ENCODE measurements at regions not wholly inside any gene's neighbourhood (a gene's known extent, or its start where the extent isn't known, plus 50 kb on each side); places are given as distances from the start of the nearest gene placed in this dataset.

DNA sequence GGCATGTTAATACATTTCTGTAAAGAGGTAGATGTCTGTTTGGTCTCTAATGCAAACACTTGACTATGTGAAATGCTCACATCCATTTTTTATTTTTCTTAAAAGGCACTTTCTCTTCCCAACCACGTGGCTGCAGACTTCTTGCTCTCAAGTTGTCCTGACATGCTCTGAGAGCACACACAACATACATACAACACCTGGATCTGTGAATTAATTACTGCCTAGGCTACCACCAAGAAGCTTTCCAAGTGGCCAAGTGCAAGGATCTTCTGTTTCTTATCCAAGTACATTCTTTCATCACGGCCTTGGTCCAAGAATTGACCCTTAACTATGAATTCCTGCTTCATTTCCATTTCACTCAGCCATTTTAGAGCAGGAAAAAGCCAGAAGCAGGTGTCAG lies 110.8 kb downstream of the SPRY1 start:
- Mint-ChIP-seq H3K27ac (no peak overlapping the region), H3K27me3 (no peaks in the 10 kb centered on the region), H3K4me1 (peaks cover 11 to 19% of the 10 kb centered on the region in 2 donors), H3K36me3 (no peaks in the 10 kb centered on the region), H3K4me3 (no peak overlapping the region), H3K9me3 (no peaks in the 10 kb centered on the region)
- ATAC-seq (replicated peaks) (no peak), DNase-seq (no peak)

DNA sequence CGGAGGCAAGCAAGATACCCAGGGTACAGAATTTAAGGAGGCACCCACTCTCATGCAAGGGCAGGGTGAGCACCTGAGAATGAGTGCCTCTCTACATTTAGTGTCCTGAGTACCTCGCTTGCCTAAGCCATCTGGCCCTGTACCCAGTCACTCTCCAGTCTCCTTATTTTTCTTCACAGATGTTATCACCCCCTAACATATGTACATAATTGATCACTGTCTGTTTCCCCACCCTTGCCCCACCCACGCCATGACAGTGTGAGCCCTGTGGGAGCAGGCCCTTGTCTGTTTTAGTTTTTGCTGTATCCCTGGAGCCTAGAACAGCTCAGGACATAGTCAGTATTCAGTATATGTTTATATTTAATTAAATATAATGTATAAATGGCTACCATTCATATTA lies 113.6 kb downstream of the SPRY1 start:
- ATAC-seq (replicated peaks) (no peak), DNase-seq (no peak)
- H3K9me3 Mint-ChIP-seq = peaks cover 0 to 1% of the 10 kb centered on the region in 2 donors
- peaks cover 9 to 19% of the 10 kb centered on the region in 2 donors for H3K4me1 Mint-ChIP-seq
- no peak overlapping the region for H3K4me3 Mint-ChIP-seq
- no peaks in the 10 kb centered on the region for H3K36me3 Mint-ChIP-seq
- no peaks in the 10 kb centered on the region for H3K27me3 Mint-ChIP-seq
- no peak overlapping the region for H3K27ac Mint-ChIP-seq

DNA sequence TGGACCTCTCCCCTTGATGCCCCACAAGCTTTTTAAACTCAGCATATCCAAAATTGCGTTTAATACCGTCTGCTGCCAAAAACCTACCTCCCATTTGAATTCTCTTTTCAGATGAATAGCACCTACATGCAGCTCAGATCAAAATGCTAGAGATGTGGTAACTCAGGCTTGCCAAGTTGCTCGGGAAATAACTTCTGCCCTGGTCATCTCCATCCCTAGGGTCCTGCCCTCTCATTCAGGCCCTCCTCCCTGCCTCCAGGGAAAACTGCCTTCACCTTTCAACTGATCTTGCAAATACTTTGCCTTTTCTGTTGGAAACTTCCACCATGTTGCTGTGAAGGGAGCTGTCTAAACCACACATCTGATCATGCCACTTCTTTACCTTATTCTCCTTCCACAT lies 114.1 kb downstream of the SPRY1 start:
- no peaks in the 10 kb centered on the region for H3K36me3 Mint-ChIP-seq
- DNase-seq = no peak
- no peak overlapping the region for H3K27ac Mint-ChIP-seq
- no peak for ATAC-seq (replicated peaks)
- peaks cover 7 to 17% of the 10 kb centered on the region in 2 donors for H3K4me1 Mint-ChIP-seq
- H3K9me3 Mint-ChIP-seq = peaks cover 0 to 1% of the 10 kb centered on the region in 2 donors
- no peak overlapping the region for H3K4me3 Mint-ChIP-seq
- no peaks in the 10 kb centered on the region for H3K27me3 Mint-ChIP-seq

DNA sequence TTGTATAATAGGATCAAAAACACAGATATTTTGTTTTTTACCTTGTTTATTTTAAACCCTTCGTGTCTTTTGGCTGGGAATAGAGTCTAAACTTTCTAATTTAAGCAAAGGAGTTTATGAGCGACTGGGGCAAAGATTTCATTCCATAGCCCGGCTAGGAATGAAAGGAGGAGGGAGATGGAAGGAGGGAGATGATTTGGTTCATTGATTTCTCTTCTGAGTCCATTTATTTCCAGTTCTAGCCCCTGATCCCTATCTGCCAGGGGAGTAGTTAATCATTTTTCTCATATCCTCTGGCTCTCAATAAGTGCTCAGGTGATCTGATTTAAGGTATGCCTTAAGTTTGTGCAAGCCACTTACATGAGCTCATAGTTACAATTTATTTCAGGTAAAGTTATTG lies 120.0 kb downstream of the SPRY1 start:
- H3K27ac Mint-ChIP-seq = no peak overlapping the region
- H3K27me3 Mint-ChIP-seq = no peaks in the 10 kb centered on the region
- no peak overlapping the region for H3K4me3 Mint-ChIP-seq
- peaks cover 0 to 1% of the 10 kb centered on the region in 2 donors for H3K9me3 Mint-ChIP-seq
- ATAC-seq (replicated peaks) (no peak), DNase-seq (no peak)
- no peaks in the 10 kb centered on the region for H3K4me1 Mint-ChIP-seq
- H3K36me3 Mint-ChIP-seq = no peaks in the 10 kb centered on the region

DNA sequence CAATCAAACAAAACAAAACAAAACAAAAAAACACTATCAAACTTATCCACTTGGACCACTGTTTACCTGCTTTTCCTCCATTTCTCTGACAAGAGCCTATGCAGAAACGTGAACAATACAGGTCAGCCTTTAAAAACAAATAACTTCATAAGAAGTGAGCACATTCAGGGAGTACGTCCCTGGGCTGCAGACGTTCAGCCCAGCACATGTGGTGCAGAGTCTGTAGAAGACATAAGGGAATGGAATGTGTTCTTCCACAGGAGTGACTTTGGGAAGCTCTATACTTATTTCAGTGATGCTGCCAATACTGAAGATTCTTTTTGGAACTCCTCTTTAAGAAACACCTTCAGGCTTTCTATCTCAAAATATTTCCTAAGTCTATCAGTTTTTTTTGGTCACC lies 120.6 kb downstream of the SPRY1 start:
- H3K9me3 Mint-ChIP-seq = peaks cover 0 to 1% of the 10 kb centered on the region in 2 donors
- no peak overlapping the region for H3K4me3 Mint-ChIP-seq
- no peaks in the 10 kb centered on the region for H3K27me3 Mint-ChIP-seq
- no peak for ATAC-seq (replicated peaks)
- H3K36me3 Mint-ChIP-seq = no peaks in the 10 kb centered on the region
- no peaks in the 10 kb centered on the region for H3K4me1 Mint-ChIP-seq
- DNase-seq = no peak
- H3K27ac Mint-ChIP-seq = no peak overlapping the region

DNA sequence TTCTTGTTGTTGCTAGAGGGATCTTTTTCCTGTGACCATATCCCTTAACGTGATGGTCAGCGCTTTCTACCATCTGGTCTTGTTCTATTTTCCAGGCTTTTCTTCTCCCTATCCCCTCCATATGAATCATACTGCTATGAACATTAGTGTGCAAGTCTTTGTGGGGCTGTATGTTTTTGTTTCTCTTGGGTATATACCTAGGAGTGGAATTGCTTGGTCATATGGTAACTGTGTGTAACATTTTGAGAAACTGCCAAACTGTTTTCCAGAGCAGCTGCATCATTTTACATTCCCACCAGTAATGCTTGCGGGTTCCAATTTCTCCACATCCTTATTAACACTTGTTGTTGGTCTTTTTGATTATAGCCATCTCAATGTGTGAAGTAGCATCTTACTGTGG lies 121.4 kb downstream of the SPRY1 start:
- DNase-seq = no peak
- H3K9me3 Mint-ChIP-seq = no peaks in the 10 kb centered on the region
- no peaks in the 10 kb centered on the region for H3K36me3 Mint-ChIP-seq
- ATAC-seq (replicated peaks) = no peak
- H3K4me1 Mint-ChIP-seq = no peaks in the 10 kb centered on the region
- H3K27me3 Mint-ChIP-seq = no peaks in the 10 kb centered on the region
- H3K27ac Mint-ChIP-seq = no peak overlapping the region
- no peak overlapping the region for H3K4me3 Mint-ChIP-seq

DNA sequence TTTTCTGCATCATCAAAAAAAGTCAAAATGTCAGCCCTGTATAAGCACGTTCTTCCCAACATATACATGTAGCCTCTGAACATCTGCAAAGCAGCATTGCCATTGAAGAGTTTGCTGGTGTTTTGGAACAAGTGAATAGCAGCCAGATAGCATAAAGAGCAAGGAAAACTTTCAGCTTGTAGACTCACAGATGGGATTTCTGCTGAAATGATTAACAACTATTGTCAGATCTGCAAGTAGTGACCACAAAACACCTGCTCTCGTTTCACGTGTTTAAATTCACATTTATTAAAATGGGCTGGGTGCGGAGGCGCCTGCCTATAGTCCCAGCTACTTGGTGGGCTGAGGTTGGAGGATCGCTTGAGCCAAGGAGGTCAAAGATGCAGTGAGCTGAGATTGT lies 123.7 kb downstream of the SPRY1 start:
- no peak for ATAC-seq (replicated peaks)
- no peaks in the 10 kb centered on the region for H3K9me3 Mint-ChIP-seq
- no peak overlapping the region for H3K4me3 Mint-ChIP-seq
- no peak for DNase-seq
- no peaks in the 10 kb centered on the region for H3K36me3 Mint-ChIP-seq
- no peaks in the 10 kb centered on the region for H3K4me1 Mint-ChIP-seq
- H3K27ac Mint-ChIP-seq = no peak overlapping the region
- no peaks in the 10 kb centered on the region for H3K27me3 Mint-ChIP-seq

DNA sequence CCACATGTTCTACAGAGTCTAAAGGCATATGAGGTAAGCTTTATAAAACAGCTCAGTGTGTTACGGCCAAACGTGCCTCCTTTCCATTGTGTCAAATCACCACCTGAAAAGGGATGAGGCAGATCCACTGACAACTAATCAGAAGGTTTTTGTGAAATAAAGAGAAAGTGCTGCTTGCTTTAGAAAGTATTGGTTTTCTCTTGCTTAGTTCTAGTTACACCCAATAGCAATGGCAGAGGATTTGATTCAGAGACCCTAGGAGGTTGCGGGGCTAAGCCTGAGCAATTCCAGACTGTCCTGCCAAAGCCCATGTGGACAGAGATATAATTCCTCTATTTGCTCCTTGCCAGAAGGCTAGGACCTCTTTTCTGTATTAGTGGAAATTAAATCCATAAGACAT lies 125.5 kb downstream of the SPRY1 start:
- peaks cover 0 to 3% of the 10 kb centered on the region in 2 donors for H3K4me1 Mint-ChIP-seq
- DNase-seq (no peak), ATAC-seq (replicated peaks) (no peak)
- no peak overlapping the region for H3K4me3 Mint-ChIP-seq
- H3K27me3 Mint-ChIP-seq = no peaks in the 10 kb centered on the region
- no peaks in the 10 kb centered on the region for H3K9me3 Mint-ChIP-seq
- no peaks in the 10 kb centered on the region for H3K36me3 Mint-ChIP-seq
- H3K27ac Mint-ChIP-seq = no peak overlapping the region

DNA sequence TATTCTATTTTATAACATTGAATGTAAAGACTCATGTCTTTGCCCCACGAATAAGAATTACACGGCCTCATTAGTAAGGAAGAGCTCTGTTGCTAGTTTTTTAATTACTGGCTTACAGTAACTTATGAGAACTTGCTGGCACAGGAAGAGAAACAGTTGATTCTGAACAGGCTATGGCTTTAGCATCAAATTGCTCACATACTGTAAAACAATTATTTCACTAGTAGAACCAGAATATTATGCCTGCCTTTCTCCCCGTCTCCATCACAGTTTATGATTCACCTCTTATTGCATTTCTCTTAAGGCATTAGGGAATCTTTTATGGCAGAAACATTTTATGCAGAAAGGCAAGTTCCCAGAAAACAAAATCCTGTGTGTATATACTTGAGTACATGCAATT lies 126.1 kb downstream of the SPRY1 start:
- H3K36me3 Mint-ChIP-seq = no peaks in the 10 kb centered on the region
- peaks cover 0 to 3% of the 10 kb centered on the region in 2 donors for H3K4me1 Mint-ChIP-seq
- no peaks in the 10 kb centered on the region for H3K27me3 Mint-ChIP-seq
- H3K27ac Mint-ChIP-seq = no peak overlapping the region
- ATAC-seq (replicated peaks) (no peak), DNase-seq (no peak)
- no peak overlapping the region for H3K4me3 Mint-ChIP-seq
- H3K9me3 Mint-ChIP-seq = no peaks in the 10 kb centered on the region

DNA sequence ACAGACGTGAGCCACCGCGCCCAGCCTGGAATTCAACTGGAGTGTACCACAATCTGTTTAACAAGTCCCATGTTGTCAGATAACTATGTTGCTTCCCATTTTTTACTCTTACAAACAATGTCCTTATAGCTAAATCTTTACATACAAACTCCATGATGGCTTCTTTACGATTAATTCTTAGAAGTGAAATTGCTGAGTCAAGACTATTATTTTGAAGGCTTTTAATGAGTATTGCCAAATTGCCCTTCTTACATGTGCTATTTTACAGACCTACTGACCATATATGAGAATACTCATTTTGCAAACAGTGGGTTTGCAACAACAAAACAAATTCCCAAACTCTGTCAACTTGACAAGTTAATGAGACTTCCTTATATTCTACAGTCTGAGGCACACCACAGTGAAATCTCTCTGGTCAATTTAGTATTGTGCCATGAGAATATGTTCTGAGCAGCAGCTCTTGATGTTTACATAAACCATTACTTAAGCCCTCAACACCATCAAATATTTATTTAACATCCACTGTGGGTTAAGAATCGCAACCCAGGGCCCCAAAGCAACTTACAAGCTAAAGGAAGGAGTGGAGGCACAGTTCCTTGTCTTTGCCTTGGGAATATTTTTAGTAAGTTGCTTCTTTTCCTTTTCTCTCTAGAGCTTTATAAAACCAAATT lies 128.5 kb downstream of the SPRY1 start:
- Mint-ChIP-seq H3K36me3 (no peaks in the 10 kb centered on the region), H3K4me3 (no peak overlapping the region), H3K4me1 (peaks cover 0 to 5% of the 10 kb centered on the region in 2 donors), H3K27ac (no peak overlapping the region), H3K27me3 (no peaks in the 10 kb centered on the region), H3K9me3 (no peaks in the 10 kb centered on the region)
- no peak for DNase-seq
- no peak for ATAC-seq (replicated peaks)

DNA sequence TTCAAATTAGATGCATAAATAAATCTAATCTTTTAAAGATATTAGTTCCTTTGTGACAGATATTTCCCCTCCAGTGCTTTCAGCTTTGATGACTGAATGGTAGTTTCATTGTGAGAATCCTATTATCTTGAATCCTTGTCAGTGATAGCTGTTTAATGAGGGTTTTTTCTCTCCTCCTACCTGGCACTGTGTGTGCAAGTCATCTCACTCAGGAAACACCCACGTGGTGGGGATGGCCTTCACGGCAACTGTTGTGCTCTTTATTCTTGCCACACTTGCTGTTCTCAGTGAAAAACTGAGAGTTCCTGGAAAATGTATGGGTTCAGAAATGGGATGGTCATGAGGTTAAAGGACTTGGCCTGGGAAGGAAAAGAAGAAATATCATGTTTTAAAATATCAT lies 129.9 kb downstream of the SPRY1 start:
- H3K27ac Mint-ChIP-seq = no peak overlapping the region
- ATAC-seq (replicated peaks) (peak in 1 of 2 donors; percentile 61), DNase-seq (no peak)
- H3K27me3 Mint-ChIP-seq = no peaks in the 10 kb centered on the region
- peaks cover 0 to 5% of the 10 kb centered on the region in 2 donors for H3K4me1 Mint-ChIP-seq
- no peak overlapping the region for H3K4me3 Mint-ChIP-seq
- H3K36me3 Mint-ChIP-seq = no peaks in the 10 kb centered on the region
- H3K9me3 Mint-ChIP-seq = no peaks in the 10 kb centered on the region

DNA sequence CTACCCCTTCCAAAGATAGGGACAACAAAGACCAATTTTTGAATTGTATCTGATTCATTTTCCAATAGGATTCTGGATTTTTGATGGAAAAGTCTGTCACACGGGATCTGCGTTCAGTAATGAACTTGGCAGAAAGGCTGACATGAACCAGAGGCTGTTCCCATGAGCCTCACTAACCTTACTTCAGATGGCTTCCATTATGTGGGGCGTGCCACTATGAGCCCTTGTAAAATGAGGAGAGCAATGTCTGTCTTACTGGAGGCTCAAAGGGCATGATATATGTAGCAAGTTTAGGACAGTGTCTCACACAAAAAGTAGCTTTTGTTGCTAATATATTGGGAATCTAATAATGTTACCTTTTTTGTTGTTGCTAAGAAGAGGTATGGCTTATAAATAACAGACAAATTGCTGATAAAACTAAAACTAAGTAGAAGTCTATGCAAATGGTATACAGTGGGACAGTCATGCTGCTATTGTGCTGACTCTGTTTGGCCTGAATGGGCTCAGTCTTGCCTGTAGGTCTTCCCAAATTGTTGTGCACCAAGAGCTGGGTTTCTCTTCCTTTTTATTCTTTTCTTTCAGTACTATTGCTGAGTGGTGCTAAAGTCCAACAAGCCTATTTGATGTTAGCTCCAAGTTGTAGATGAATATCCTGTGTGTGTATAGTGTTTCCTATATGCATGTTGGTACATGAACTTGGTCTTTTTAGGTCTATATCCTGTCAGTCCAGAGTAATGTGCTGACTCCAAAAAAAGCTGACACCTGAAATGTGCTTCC lies 132.1 kb downstream of the SPRY1 start:
- H3K9me3 Mint-ChIP-seq = no peaks in the 10 kb centered on the region
- no peak overlapping the region for H3K27ac Mint-ChIP-seq
- H3K36me3 Mint-ChIP-seq = no peaks in the 10 kb centered on the region
- ATAC-seq (replicated peaks) (peak; percentile 19 to 41), DNase-seq (no peak)
- H3K4me1 Mint-ChIP-seq = peaks cover 5 to 6% of the 10 kb centered on the region in 2 donors
- H3K4me3 Mint-ChIP-seq = no peak overlapping the region
- H3K27me3 Mint-ChIP-seq = no peaks in the 10 kb centered on the region

DNA sequence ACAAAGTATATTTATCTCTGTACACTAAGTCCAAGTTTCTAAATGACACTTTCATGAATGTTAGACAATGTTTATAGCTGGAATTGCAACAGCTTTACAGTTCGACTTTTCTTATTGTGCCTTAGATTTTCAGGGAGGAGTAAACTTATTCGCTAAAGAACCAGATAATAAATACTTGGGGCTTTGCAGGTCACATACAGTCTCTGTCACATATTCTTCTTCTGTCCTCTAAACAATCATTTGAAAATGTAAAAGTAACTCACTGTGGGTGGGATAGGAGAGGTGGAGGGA lies 132.6 kb downstream of the SPRY1 start:
- Mint-ChIP-seq H3K27me3 (no peaks in the 10 kb centered on the region), H3K27ac (no peak overlapping the region), H3K9me3 (no peaks in the 10 kb centered on the region), H3K36me3 (no peaks in the 10 kb centered on the region), H3K4me3 (no peak overlapping the region), H3K4me1 (peaks cover 5 to 6% of the 10 kb centered on the region in 2 donors)
- no peak for DNase-seq
- ATAC-seq (replicated peaks) = no peak

DNA sequence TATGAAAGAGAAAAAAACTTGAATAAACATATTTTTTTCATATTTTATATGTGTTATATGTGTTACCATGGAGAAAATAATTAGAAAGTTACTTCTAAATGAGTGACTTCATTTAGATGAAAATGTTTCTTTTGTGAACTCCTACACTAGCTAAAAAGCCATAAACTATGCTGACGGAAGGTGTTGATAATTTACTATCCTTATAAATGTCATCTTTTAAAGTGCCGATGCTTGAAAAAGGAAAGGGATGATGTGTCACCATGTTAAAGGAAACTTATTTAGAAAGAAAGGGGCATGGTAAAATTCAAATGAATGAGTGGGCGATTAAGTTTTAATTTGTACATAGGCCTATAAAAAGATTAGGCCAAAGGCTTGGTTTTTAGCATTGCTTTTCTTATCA lies 133.8 kb downstream of the SPRY1 start:
- DNase-seq = no peak
- Mint-ChIP-seq H3K27ac (no peak overlapping the region), H3K4me3 (no peak overlapping the region), H3K9me3 (no peaks in the 10 kb centered on the region), H3K36me3 (no peaks in the 10 kb centered on the region), H3K4me1 (peaks cover 6 to 8% of the 10 kb centered on the region in 2 donors), H3K27me3 (no peaks in the 10 kb centered on the region)
- no peak for ATAC-seq (replicated peaks)

DNA sequence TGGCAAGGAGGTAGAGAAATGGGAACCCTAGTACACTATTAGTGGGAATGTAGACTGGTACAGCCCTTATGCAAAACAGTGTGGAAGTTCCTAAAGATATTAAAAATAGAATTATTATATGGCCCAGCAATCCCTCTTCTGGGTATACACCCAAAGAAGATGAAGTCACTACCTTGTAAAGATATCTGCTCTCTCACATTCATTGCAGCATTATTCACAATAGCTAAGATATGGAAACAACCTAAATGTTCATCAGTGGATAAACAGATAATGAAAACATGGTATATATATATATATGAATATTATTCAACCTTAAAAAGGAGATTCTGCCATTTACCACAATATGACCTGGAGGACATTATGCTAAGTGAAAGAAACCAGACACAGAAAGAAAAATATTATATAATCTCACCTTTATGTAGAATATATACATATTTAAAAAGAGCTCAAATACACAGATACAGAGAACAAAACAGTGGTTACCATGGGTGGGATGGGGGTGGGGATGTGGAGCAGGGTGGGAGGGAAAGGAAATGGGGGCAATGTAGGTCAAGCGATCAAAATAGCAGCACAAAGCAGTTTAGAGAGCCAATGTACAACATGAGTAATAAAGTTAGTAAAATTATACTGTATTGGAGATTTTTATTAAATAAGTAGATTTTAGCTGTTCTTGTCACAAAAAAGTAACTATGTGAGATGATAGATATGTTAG lies 138.6 kb downstream of the SPRY1 start:
- peaks cover 12 to 21% of the 10 kb centered on the region in 2 donors for H3K4me1 Mint-ChIP-seq
- ATAC-seq (replicated peaks) = no peak
- no peak overlapping the region for H3K27ac Mint-ChIP-seq
- no peak overlapping the region for H3K4me3 Mint-ChIP-seq
- peaks cover 0 to 2% of the 10 kb centered on the region in 2 donors for H3K36me3 Mint-ChIP-seq
- peaks cover 0 to 2% of the 10 kb centered on the region in 2 donors for H3K9me3 Mint-ChIP-seq
- no peaks in the 10 kb centered on the region for H3K27me3 Mint-ChIP-seq
- DNase-seq = no peak
